Central memory CD8-positive, alpha-beta T cell (primary cell): ENCODE measurements at regions not wholly inside any gene's neighbourhood (a gene's known extent, or its start where the extent isn't known, plus 50 kb on each side); places are given as distances from the start of the nearest gene placed in this dataset.

Experiments
- ATAC-seq: fragments of 150-1000 bp; cut with Tn5 transposase; replicated peaks from 2 replicates; pipeline ENCODE4 v1.10.0; 2022; ENCODE audit warnings: mild to moderate bottlenecking, moderate FRiP score, moderate number of reproducible peaks; ENCODE audit not compliant: poor library complexity, severe bottlenecking; ENCODE audit errors: extremely low read depth
- DNase-seq, 2 donors: peaks; one replicate each; pipeline ENCODE4 v3.0.0; 2021; ENCODE audit warnings: low spot score in 2 of 2
- H3K27ac Mint-ChIP-seq: one replicate; pipeline ENCODE4 v1.8.0; 2022; ENCODE audit warnings: low read depth, mild to moderate bottlenecking, moderate library complexity, mixed read lengths
- H3K27me3 Mint-ChIP-seq: one replicate; pipeline ENCODE4 v1.8.0; 2022; ENCODE audit warnings: mixed read lengths
- H3K36me3 Mint-ChIP-seq: one replicate; pipeline ENCODE4 v1.8.0; 2022; ENCODE audit warnings: mild to moderate bottlenecking, moderate library complexity, mixed read lengths; ENCODE audit not compliant: insufficient read depth
- H3K4me1 Mint-ChIP-seq: one replicate; pipeline ENCODE4 v1.8.0; 2022; ENCODE audit warnings: mixed read lengths
- H3K4me3 Mint-ChIP-seq: one replicate; pipeline ENCODE4 v1.8.0; 2022; ENCODE audit warnings: mild to moderate bottlenecking, moderate library complexity, mixed read lengths
- H3K9me3 Mint-ChIP-seq: one replicate; pipeline ENCODE4 v1.8.0; 2022; ENCODE audit warnings: mixed read lengths

GRCh38 chr14:100416081-100416680 is 93.0 kb downstream of the SLC25A47 start:
- Mint-ChIP-seq H3K27me3 (no peaks in the 10 kb centered on the region), H3K4me3 (no peak overlapping the region), H3K27ac (no peak overlapping the region), H3K4me1 (peaks cover 7% of the 10 kb centered on the region), H3K9me3 (no peaks in the 10 kb centered on the region), H3K36me3 (no peaks in the 10 kb centered on the region)
- no peak for DNase-seq
- no peak for ATAC-seq

GRCh38 chr14:100416921-100417860 is 94.1 kb downstream of the SLC25A47 start:
- DNase-seq (no peak), ATAC-seq (no peak)
- no peaks in the 10 kb centered on the region for H3K9me3 Mint-ChIP-seq
- H3K27me3 Mint-ChIP-seq, result no peaks in the 10 kb centered on the region
- no peak overlapping the region for H3K27ac Mint-ChIP-seq
- no peak overlapping the region for H3K4me3 Mint-ChIP-seq
- peaks cover 9% of the 10 kb centered on the region for H3K4me1 Mint-ChIP-seq
- no peaks in the 10 kb centered on the region for H3K36me3 Mint-ChIP-seq

- H3K4me3 Mint-ChIP-seq, result no peak overlapping the region
- ATAC-seq, result no peak
- no peaks in the 10 kb centered on the region for H3K36me3 Mint-ChIP-seq
- H3K4me1 Mint-ChIP-seq, result peaks cover 13% of the 10 kb centered on the region
- no peaks in the 10 kb centered on the region for H3K27me3 Mint-ChIP-seq
- peak overlapping the region; percentile 36 for H3K27ac Mint-ChIP-seq
- DNase-seq, result no peak
- H3K9me3 Mint-ChIP-seq, result no peaks in the 10 kb centered on the region
Measured at GRCh38 chr14:100419856-100420255, 96.7 kb downstream of the SLC25A47 start.

- Mint-ChIP-seq H3K4me1 (peaks cover 18% of the 10 kb centered on the region), H3K27me3 (no peaks in the 10 kb centered on the region), H3K9me3 (no peaks in the 10 kb centered on the region), H3K36me3 (no peaks in the 10 kb centered on the region), H3K27ac (no peak overlapping the region), H3K4me3 (no peak overlapping the region)
- ATAC-seq (no peak), DNase-seq (no peak)
Measured at GRCh38 chr14:100421756-100422470, 98.8 kb downstream of the SLC25A47 start.

GRCh38 chr14:100422556-100423316 is 99.6 kb downstream of the SLC25A47 start:
- H3K36me3 Mint-ChIP-seq, result no peaks in the 10 kb centered on the region

GRCh38 chr14:100423317-100424010 is 100.3 kb downstream of the SLC25A47 start:
- no peak overlapping the region for H3K4me3 Mint-ChIP-seq
- ATAC-seq (no peak), DNase-seq (no peak)
- H3K27ac Mint-ChIP-seq, result no peak overlapping the region
- no peaks in the 10 kb centered on the region for H3K27me3 Mint-ChIP-seq
- no peaks in the 10 kb centered on the region for H3K36me3 Mint-ChIP-seq
- no peaks in the 10 kb centered on the region for H3K9me3 Mint-ChIP-seq
- peaks cover 25% of the 10 kb centered on the region for H3K4me1 Mint-ChIP-seq

More at GRCh38 chr14:100422556-100423316, 99.6 kb downstream of the SLC25A47 start:
- DNase-seq, result no peak
- Mint-ChIP-seq H3K27ac (peak overlapping the region; percentile 16), H3K27me3 (no peaks in the 10 kb centered on the region), H3K4me1 (peaks cover 18% of the 10 kb centered on the region), H3K9me3 (no peaks in the 10 kb centered on the region), H3K4me3 (no peak overlapping the region)
- ATAC-seq, result no peak

- Mint-ChIP-seq H3K4me3 (no peak overlapping the region), H3K4me1 (peaks cover 28% of the 10 kb centered on the region), H3K9me3 (no peaks in the 10 kb centered on the region), H3K27me3 (no peaks in the 10 kb centered on the region), H3K27ac (peak overlapping the region; percentile 70), H3K36me3 (no peaks in the 10 kb centered on the region)
- DNase-seq (no peak), ATAC-seq (peak; percentile 36)
Measured at GRCh38 chr14:100424504-100425428, 101.6 kb downstream of the SLC25A47 start.

GRCh38 chr14:100425429-100425827 is 102.3 kb downstream of the SLC25A47 start:
- ATAC-seq (no peak), DNase-seq (no peak)
- H3K9me3 Mint-ChIP-seq, result no peaks in the 10 kb centered on the region
- no peak overlapping the region for H3K4me3 Mint-ChIP-seq
- H3K27ac Mint-ChIP-seq, result peak overlapping the region; percentile 70
- H3K36me3 Mint-ChIP-seq, result no peaks in the 10 kb centered on the region
- no peaks in the 10 kb centered on the region for H3K27me3 Mint-ChIP-seq
- peaks cover 28% of the 10 kb centered on the region for H3K4me1 Mint-ChIP-seq

GRCh38 chr14:100426314-100426713 is 103.2 kb downstream of the SLC25A47 start:
- Mint-ChIP-seq H3K4me3 (no peak overlapping the region), H3K9me3 (no peaks in the 10 kb centered on the region), H3K36me3 (no peaks in the 10 kb centered on the region), H3K27ac (no peak overlapping the region), H3K27me3 (no peaks in the 10 kb centered on the region), H3K4me1 (peaks cover 20% of the 10 kb centered on the region)
- ATAC-seq, result no peak
- no peak for DNase-seq

- Mint-ChIP-seq H3K27ac (peak overlapping the region; percentile 67), H3K4me3 (no peak overlapping the region), H3K4me1 (peaks cover 19% of the 10 kb centered on the region), H3K9me3 (no peaks in the 10 kb centered on the region), H3K27me3 (no peaks in the 10 kb centered on the region), H3K36me3 (no peaks in the 10 kb centered on the region)
- ATAC-seq, result no peak
- DNase-seq, result no peak
Measured at GRCh38 chr14:100427166-100427565, 104.0 kb downstream of the SLC25A47 start.

- DNase-seq (no peak), ATAC-seq (no peak)
- no peaks in the 10 kb centered on the region for H3K9me3 Mint-ChIP-seq
- peaks cover 19% of the 10 kb centered on the region for H3K4me1 Mint-ChIP-seq
- H3K4me3 Mint-ChIP-seq, result no peak overlapping the region
- H3K27me3 Mint-ChIP-seq, result no peaks in the 10 kb centered on the region
- no peak overlapping the region for H3K27ac Mint-ChIP-seq
- H3K36me3 Mint-ChIP-seq, result no peaks in the 10 kb centered on the region
Measured at GRCh38 chr14:100428727-100429126, 105.6 kb downstream of the SLC25A47 start.
